ENCODE measurements at regions not wholly inside any gene's neighbourhood (a gene's known extent, or its start where the extent isn't known, plus 50 kb on each side); places are given as distances from the start of the nearest gene placed in this dataset.

DNA sequence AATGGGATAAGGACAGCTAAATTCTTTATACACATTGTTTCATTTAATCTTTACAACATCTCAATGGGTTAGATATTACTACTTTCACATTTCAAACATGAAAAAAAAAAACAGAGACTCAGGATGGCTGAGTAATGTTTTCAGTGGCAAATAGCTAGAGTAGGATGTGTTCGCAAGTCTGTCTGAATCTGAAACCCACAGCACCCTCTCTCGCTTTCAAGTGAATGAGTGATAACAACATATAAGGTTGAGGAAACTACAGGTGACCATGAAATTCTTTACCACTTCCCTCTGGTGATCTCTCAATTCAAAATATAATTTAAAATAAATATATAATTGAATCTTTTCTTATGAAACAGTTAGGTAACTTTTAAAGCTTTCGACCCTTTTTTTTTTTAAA lies 162.6 kb downstream of the PRR32 start:
- no peaks in the 10 kb centered on the region for H3K79me2 ChIP-seq (ENCODE audit: control insufficient read depth, insufficient read depth, low read length)
- FAIRE-seq = no peak
- H3K9me3 ChIP-seq (replicated peaks; ENCODE audit: control insufficient read depth, insufficient read depth, low read length) = no peaks in the 10 kb centered on the region
- CTCF ChIA-PET = no interaction called here
- intact Hi-C loops (cut with micrococcal nuclease) = no loop called here
- no peak for TF ChIP-seq POLR2A (IDR thresholded peaks at IDR 0.05; ENCODE audit: low read depth, low read length)
- TF ChIP-seq FOS (IDR thresholded peaks at IDR 0.05; ENCODE audit: borderline replicate concordance, insufficient read depth, low read length) = no peak
- no peak for TF ChIP-seq EZH2 (IDR thresholded peaks at IDR 0.05; ENCODE audit: borderline replicate concordance, low read depth, low read length, severe bottlenecking)
- no peak for TF ChIP-seq POLR2AphosphoS5 (IDR thresholded peaks at IDR 0.05; ENCODE audit: insufficient read depth, low read depth, low read length)
- TF ChIP-seq JUN (IDR thresholded peaks at IDR 0.05; ENCODE audit: borderline replicate concordance, insufficient read depth, insufficient read length, low read depth) = no peak
- no peak for TF ChIP-seq GATA2 (IDR thresholded peaks at IDR 0.05; ENCODE audit: insufficient read depth, insufficient read length, low read depth, low read length)
- TF ChIP-seq, protein P1, sequence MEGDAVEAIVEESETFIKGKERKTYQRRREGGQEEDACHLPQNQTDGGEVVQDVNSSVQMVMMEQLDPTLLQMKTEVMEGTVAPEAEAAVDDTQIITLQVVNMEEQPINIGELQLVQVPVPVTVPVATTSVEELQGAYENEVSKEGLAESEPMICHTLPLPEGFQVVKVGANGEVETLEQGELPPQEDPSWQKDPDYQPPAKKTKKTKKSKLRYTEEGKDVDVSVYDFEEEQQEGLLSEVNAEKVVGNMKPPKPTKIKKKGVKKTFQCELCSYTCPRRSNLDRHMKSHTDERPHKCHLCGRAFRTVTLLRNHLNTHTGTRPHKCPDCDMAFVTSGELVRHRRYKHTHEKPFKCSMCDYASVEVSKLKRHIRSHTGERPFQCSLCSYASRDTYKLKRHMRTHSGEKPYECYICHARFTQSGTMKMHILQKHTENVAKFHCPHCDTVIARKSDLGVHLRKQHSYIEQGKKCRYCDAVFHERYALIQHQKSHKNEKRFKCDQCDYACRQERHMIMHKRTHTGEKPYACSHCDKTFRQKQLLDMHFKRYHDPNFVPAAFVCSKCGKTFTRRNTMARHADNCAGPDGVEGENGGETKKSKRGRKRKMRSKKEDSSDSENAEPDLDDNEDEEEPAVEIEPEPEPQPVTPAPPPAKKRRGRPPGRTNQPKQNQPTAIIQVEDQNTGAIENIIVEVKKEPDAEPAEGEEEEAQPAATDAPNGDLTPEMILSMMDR (IDR thresholded peaks at IDR 0.05; ENCODE audit: extremely low read depth in 1 of 2, insufficient read depth in 1 of 2, low read depth in 1 of 2, low read length in 2 of 2) = no peak
- dilution Hi-C loops (cut with MboI; ENCODE audit: extremely low pct_ligation_motif_present, low sequenced_read_pairs) = no loop called here
- BruUV-seq (replicated peaks) = no TSS peak
- H3K9me1 ChIP-seq (replicated peaks; ENCODE audit: control insufficient read depth, extremely low read depth, insufficient read depth, low read length) = no peaks in the 10 kb centered on the region
- POLR2A ChIA-PET = no interaction called here
- no peak for DNase-seq (ENCODE audit: low read depth, low spot score)
- H3K27me3 ChIP-seq (ENCODE audit: control insufficient read depth in 2 of 2, insufficient read depth in 2 of 2, low read length in 2 of 2) = no peaks in the 10 kb centered on the region
- no peak overlapping the region for H3K9ac ChIP-seq (replicated peaks; ENCODE audit: extremely low read depth, insufficient read depth, low read length)
- no peaks in the 10 kb centered on the region for H3K36me3 ChIP-seq (ENCODE audit: control insufficient read depth in 2 of 2, extremely low read depth in 1 of 2, insufficient read depth in 2 of 2, low read length in 2 of 2)
- H4K20me1 ChIP-seq (replicated peaks; ENCODE audit: control insufficient read depth, extremely low read depth, insufficient read depth, low read length) = no peaks in the 10 kb centered on the region
- no peaks in the 10 kb centered on the region for H3K4me1 ChIP-seq (ENCODE audit: control insufficient read depth, extremely low read depth, insufficient read depth, low read length)
- H3K27ac ChIP-seq (ENCODE audit: insufficient read depth, low read depth, low read length) = no peak overlapping the region
- no peak overlapping the region for H2AFZ ChIP-seq (ENCODE audit: low read depth, low read length)
- H3K4me3 ChIP-seq (replicated peaks in 1 of 3; ENCODE audit: insufficient read depth in 1 of 3, low read depth in 1 of 3, low read length in 3 of 3) = no peak overlapping the region
- H3K4me2 ChIP-seq (ENCODE audit: insufficient read depth, low read length) = no peak overlapping the region

All from endothelial cell of umbilical vein (primary cell).